ENCODE measurements at regions not wholly inside any gene's neighbourhood (a gene's known extent, or its start where the extent isn't known, plus 50 kb on each side); places are given as distances from the start of the nearest gene placed in this dataset.

GRCh38 chr3:72446218-72447058 is 401.8 kb downstream of the SHQ1 start, which contains the start of gene RYBP (continued):
- TF ChIP-seq SIN3A (conservative IDR thresholded peaks at IDR 0.05 in 1 of 2, IDR thresholded peaks at IDR 0.05 in 1 of 2; ENCODE audit: low read depth in 1 of 2, low read length in 2 of 2) = no peak; a peak in 1 of 4 replicates

All from H1 (cell line).